ENCODE measurements at regions not wholly inside any gene's neighbourhood (a gene's known extent, or its start where the extent isn't known, plus 50 kb on each side); places are given as distances from the start of the nearest gene placed in this dataset.

DNA sequence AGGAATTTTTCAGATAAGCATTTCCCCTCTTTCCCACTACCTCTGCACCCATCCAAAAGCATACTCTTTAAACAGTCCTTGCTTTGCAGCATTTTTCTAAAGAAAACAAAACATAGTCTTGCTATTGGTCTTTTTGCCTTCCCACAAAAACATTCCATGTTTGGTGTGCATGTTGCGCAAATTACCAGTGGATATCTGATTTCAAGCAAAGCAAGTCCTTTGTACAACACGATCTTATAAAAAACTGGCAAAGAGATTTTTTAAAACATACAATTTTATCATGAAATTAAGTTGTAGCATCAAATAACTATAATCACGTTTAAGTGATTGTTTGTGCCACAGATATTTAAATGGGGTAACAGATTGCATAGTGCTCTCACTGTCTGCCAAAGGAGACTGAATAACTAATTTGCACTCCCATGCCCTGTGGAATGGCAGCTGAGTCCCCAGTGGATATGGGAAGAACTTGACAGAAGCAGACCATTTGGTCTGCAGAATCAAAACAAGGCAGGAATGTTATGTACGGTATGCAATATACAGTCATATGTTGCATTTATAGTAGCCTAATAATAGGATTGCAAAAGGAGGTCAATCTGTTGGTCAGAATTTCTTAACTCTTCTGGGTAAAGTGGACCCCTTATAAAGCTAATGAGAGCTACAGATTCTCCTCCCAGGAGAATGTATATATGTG lies 285.7 kb downstream of the TBC1D4 start:
- intact Hi-C loops (cut with DNase I): no loop called here
- Histone ChIP-seq H3K27me3 (ENCODE audit: control insufficient read depth, insufficient read depth, low read length) (no peaks in the 10 kb centered on the region), H3K9ac (ENCODE audit: low read length in 3 of 3) (no peak overlapping the region), H3K4me3 (ENCODE audit: low read length in 3 of 3) (no peak overlapping the region), H3K4me1 (ENCODE audit: control insufficient read depth in 2 of 3, insufficient read depth in 2 of 3, low read depth in 1 of 3, low read length in 3 of 3) (no peaks in the 10 kb centered on the region), H3K36me3 (ENCODE audit: control insufficient read depth in 2 of 3, insufficient read depth in 3 of 3, low read length in 3 of 3) (no peaks in the 10 kb centered on the region), H3K27ac (ENCODE audit: low read depth in 2 of 2, low read length in 2 of 2) (no peak overlapping the region), H3K9me3 (ENCODE audit: control insufficient read depth in 2 of 3, insufficient read depth in 1 of 3, low read length in 3 of 3) (no peaks in the 10 kb centered on the region)
- DNase-seq: peak in 1 of 5 donors; percentile 26
- TF ChIP-seq, protein P1, sequence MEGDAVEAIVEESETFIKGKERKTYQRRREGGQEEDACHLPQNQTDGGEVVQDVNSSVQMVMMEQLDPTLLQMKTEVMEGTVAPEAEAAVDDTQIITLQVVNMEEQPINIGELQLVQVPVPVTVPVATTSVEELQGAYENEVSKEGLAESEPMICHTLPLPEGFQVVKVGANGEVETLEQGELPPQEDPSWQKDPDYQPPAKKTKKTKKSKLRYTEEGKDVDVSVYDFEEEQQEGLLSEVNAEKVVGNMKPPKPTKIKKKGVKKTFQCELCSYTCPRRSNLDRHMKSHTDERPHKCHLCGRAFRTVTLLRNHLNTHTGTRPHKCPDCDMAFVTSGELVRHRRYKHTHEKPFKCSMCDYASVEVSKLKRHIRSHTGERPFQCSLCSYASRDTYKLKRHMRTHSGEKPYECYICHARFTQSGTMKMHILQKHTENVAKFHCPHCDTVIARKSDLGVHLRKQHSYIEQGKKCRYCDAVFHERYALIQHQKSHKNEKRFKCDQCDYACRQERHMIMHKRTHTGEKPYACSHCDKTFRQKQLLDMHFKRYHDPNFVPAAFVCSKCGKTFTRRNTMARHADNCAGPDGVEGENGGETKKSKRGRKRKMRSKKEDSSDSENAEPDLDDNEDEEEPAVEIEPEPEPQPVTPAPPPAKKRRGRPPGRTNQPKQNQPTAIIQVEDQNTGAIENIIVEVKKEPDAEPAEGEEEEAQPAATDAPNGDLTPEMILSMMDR (IDR thresholded peaks at IDR 0.05; ENCODE audit: borderline replicate concordance, extremely low read depth, insufficient read depth): no peak
- no peak for FAIRE-seq

DNA sequence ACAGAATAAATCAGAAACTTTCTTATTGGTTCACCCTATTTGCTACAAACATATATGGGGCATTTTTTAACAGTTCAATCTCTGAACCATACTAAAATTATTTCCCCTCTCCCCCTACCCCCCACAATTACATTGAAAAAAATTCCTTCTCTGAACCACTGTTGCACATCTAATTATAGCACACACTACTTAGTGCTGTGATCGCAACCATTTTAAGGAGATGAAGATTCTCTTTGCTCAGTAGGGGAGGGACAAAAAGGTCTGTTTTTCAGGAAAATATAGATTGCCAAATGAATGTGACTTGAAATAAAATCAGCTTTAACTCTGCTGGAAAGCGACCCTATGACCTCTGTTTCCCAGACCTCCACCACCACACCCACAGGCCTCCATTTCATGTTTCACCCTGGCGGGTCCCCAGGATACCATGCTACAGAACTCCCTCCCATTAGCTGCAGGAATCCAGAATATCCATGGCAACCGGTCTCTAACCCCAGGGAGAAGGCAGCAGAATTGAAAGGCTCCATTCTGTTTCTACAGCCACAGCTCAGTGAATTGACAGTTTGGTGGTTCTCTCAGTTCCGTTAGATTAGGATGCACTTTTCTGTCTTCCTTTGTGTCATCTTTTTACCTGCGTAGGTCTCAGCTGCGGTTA lies 286.3 kb downstream of the TBC1D4 start:
- H3K4me1 ChIP-seq (ENCODE audit: control insufficient read depth in 2 of 3, insufficient read depth in 2 of 3, low read depth in 1 of 3, low read length in 3 of 3): no peaks in the 10 kb centered on the region

DNA sequence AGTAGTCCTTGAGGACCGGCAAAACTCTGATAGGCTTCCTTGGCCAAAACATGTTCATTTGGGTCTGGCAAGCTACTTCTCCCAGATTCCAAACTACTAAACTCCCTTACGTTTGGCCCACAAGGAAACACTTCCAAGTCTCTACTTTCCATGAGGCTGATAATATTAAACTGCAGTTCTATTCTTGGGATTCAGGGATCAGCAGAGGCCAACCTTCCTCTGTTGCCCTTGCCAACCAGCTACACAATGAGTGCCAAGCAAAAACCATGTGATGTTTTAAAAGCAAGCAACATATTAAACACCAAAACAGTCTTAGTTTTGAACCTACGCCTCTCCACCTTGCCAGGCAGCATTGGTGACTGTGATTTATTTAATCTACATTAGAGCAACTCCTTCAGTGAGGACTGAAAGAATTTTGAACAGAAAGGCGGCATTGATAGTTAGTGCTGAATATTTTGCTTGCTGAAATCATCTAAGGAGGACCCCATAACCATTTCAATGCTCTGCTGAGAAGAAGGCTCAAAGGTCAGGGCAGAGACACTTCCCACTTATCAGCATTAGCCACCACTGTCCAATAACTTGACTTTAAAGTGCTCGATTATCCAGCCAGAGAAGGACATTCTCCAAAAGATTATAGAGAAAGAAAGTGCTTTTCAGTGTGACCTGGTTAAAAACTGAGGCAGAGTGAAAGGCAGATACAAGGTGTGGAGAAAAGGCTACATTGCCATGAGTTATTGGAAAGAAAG lies 287.1 kb downstream of the TBC1D4 start:
- no peak overlapping the region for H3K4me3 ChIP-seq (ENCODE audit: low read length in 3 of 3)
- H3K9ac ChIP-seq (ENCODE audit: low read length in 3 of 3): no peak overlapping the region
- intact Hi-C loops (cut with DNase I): no loop called here
- no peaks in the 10 kb centered on the region for H3K4me1 ChIP-seq (ENCODE audit: control insufficient read depth in 2 of 3, insufficient read depth in 2 of 3, low read depth in 1 of 3, low read length in 3 of 3)
- no peaks in the 10 kb centered on the region for H3K9me3 ChIP-seq (ENCODE audit: control insufficient read depth in 2 of 3, insufficient read depth in 1 of 3, low read length in 3 of 3)
- DNase-seq: no peak
- no peak for FAIRE-seq
- TF ChIP-seq, protein P1 (IDR thresholded peaks at IDR 0.05; ENCODE audit: borderline replicate concordance, extremely low read depth, insufficient read depth): no peak
- H3K36me3 ChIP-seq (ENCODE audit: control insufficient read depth in 2 of 3, insufficient read depth in 3 of 3, low read length in 3 of 3): no peaks in the 10 kb centered on the region
- H3K27ac ChIP-seq (ENCODE audit: low read depth in 2 of 2, low read length in 2 of 2): no peak overlapping the region
- H3K27me3 ChIP-seq (ENCODE audit: control insufficient read depth, insufficient read depth, low read length): no peaks in the 10 kb centered on the region

More for the DNA sequence above, 286.3 kb downstream of the TBC1D4 start:
- intact Hi-C loops (cut with DNase I): no loop called here
- no peaks in the 10 kb centered on the region for H3K9me3 ChIP-seq (ENCODE audit: control insufficient read depth in 2 of 3, insufficient read depth in 1 of 3, low read length in 3 of 3)
- no peaks in the 10 kb centered on the region for H3K27me3 ChIP-seq (ENCODE audit: control insufficient read depth, insufficient read depth, low read length)
- DNase-seq: peak in 1 of 5 donors; percentile 28
- H3K27ac ChIP-seq (ENCODE audit: low read depth in 2 of 2, low read length in 2 of 2): no peak overlapping the region
- no peak for FAIRE-seq
- H3K4me3 ChIP-seq (ENCODE audit: low read length in 3 of 3): no peak overlapping the region
- H3K36me3 ChIP-seq (ENCODE audit: control insufficient read depth in 2 of 3, insufficient read depth in 3 of 3, low read length in 3 of 3): no peaks in the 10 kb centered on the region
- TF ChIP-seq, protein P1 (IDR thresholded peaks at IDR 0.05; ENCODE audit: borderline replicate concordance, extremely low read depth, insufficient read depth): no peak
- no peak overlapping the region for H3K9ac ChIP-seq (ENCODE audit: low read length in 3 of 3)
